Stimulated activated CD8-positive, alpha-beta memory T cell treated with anti-CD3 and anti-CD28 coated beads, Interleukin-7, amount 100 ng/mL, for 1 hour (primary cell): ENCODE measurements at regions not wholly inside any gene's neighbourhood (a gene's known extent, or its start where the extent isn't known, plus 50 kb on each side); places are given as distances from the start of the nearest gene placed in this dataset.

Experiments
- DNase-seq, 2 donors: peaks; one replicate each; pipeline ENCODE4 v3.0.0-alpha.2; 2020; ENCODE audit warnings: low read depth in 2 of 2

DNA sequence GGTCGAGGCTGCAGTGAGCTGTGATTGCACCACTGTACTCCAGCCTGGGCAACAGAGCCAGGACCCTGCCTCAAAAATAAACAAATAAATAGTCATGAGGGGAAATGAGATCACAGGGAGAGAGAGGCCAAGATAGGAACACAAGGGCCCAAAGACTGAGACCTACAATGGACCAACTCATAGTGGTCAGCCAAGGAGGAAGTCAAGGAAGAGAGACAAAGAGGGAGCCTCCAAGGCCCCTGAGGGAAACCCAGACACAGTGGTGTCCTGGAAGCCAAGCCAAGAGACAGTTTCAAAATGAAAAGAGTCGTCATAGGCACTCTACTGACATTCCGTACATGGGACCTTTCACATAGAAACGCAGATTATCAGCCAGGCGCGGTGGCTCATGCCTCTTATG, 153.3 kb downstream of the BCOR start:
- DNase-seq, result no peak

DNA sequence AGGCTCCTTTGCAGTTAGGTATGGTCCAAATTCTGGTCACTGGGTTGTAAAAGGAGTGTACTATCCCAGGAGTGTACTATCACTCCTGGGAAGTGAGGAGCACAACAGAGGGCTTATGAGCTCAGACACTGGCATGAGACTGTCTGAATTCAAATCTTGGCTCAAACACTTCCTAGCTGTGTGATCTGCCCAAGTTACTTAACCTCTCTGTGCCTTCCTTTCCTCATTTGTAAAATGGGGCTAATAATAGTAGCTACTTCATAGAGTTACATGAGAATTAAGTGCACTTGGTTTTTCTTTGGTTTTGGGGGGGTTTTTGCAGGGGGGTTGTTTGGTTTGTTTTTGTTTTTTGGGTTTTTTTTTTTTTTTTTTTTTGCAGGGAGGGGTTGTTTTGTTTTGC, 152.0 kb downstream of the BCOR start:
- DNase-seq, result no peak

DNA sequence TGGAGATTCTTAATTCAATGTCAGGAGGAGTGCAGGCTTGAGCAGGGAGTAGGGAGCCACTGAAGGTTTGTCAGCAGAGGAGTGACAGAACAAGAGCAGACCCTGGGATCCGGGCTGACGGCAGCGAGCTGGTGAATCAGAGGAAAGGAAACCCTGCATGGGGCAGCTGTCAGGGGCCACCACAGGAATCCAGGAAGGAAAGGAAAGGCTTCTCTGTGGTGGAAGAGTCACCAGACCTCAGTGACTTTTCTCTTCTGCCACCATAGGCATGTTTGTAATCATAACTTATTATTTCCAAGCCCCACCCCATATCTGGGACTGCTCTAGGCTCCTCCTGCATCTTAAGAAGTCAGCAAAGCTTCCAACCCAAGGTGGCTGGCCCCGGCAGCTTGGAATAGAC, 150.9 kb downstream of the BCOR start:
- no peak for DNase-seq

DNA sequence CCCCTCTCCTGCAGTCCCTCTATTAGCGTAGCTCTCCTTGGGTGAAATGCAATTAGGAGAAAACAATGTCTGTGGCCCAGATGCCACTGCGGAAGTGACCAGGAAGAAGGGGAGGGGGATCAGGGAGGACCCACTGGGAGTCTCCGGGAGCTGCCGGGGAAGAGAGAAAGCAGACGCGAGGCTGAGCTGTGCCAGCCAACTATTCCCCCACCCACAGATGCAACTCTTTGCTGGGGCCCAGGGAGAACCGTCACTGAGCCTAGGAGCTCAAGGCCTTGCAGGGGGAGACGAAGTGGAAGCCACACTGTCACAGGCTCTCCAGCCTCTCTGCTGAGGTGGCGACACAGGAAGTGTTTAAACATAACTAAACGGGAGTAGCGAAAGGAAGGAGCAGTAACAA, 149.2 kb downstream of the BCOR start:
- DNase-seq, result no peak

DNA sequence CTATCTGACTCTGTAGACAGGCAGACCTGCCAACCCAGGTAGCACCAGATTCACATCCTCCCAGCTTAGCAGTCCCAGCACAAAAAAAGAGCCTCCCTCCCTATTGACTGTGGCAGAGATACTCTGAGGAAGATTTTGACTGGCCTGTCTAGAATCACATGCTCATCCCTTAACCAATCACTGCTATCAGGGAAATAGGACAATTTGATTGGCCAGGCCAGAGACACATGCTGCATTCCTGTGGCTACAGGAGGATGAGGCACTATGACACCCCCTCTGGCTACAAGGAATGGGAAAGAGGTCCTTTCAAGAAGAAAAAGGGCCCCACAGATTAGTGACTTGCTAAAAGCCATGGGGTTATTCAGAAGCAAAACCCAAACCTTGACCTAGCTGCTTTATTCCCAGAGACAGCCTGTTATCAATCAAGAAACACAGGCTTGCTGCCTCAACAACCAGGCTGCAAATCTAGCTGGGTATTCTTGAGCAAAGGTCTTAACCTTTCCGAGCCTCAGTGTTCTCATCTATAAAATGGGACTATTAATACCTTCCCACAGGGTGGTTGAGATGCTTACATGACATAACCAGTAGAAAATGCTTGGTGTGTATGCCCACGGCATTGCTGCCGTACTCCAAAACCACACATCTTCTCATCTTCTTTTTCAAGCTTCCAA, 147.6 kb downstream of the BCOR start:
- DNase-seq, result no peak

DNA sequence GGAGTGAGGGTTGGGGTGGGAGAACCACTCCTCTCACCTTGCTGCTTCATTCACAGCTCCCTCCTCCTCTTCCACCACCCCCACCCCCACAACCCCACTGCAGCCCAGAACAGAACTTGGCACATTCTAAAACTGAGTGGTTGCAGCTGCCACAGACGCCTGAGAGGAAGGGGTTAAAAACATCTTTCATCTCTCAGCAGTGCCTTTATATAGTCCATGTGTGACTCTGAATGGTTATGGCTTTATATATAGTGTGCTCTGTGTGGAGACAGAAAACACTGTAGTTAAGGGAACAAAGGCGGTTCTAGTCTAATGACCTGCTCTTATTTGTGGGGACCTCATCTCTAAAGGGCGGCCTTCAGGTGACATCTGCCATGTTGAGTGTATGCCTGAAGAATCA, 144.8 kb downstream of the BCOR start:
- DNase-seq, result no peak

DNA sequence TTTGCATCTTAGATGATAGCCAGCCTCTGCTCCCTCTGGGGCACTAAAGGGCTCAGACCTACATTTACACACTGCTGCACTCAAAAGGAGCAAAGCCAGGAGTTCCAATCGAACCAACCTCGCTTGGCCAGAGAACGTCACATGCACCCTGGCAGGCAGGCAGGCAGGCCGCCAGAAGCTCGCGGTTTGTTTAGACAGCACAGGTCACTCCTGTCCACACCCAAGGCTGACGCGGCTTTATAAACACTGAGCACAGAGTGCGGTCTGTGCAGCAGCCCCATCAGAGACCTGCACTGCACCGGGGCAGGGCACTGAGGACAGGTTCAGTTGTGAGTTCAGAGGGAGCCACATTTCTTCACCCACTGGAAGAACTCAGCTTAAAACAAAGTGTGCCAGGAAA, 143.9 kb downstream of the BCOR start:
- no peak for DNase-seq

DNA sequence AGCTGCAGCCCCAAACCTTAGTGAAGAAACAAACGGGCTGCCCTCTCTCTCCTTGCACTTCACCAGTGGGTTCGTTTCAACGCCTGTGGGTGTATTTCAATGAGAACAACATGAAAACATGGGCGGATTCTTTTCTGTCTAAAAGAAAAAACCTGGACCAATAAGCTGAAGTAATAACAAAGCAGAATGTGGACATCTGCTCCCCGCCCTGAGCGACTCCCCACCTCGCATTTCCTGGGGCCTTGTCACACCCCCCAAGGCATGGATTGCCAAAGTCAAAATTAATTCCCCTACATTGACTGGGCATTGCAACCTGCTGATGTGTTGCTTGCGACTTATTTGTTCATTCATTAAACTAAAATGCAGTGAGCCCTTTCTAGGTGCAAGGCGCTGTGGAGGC, 142.9 kb downstream of the BCOR start:
- no peak for DNase-seq

DNA sequence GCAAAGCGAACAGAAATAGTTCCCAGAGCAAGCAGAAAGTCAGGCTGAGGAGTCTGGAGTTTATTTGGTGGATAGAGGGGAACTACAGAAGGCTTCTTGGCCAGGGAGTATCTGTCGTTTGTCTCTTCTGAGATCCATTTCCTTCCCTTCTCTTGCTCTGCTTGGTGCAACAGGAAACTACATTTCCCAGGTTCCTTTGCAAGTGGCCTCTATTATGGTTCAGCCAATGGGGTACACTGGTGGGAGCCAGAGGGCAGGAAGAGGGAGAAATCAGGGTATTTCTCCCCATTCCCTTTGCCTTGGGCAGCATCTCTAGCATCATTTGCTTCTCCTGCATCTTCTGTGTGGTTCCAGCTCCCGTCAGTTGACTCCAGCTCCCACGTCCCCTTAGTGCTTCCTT, 142.1 kb downstream of the BCOR start:
- DNase-seq, result no peak

DNA sequence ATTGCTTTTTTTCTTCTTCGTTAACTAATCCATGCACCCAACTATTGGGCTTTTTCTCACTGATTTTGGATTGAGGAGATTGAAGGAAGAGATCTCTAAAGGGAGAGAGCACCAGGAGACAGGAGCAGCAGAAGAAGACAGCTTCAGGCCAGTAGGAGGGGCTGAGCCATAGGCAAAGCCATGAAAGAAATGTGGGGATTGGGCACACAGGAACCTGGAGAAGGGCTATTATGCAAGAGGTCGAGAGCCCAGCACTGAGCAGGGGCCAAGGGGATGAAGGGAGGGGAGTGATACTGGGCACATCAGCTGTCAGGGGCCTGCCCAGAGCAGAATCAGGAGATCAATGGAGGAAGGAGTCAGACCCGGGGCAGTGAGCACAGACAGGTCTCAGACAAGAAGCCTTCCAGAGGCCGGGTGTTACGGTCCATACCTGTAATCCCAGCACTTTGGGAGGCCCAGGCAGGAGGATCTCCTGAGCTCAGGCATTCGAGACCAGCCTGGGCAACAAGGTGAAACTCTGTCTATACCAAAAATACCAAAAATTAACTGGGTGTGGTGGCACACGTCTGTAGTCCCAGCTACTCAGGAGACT, 140.9 kb downstream of the BCOR start:
- no peak for DNase-seq

DNA sequence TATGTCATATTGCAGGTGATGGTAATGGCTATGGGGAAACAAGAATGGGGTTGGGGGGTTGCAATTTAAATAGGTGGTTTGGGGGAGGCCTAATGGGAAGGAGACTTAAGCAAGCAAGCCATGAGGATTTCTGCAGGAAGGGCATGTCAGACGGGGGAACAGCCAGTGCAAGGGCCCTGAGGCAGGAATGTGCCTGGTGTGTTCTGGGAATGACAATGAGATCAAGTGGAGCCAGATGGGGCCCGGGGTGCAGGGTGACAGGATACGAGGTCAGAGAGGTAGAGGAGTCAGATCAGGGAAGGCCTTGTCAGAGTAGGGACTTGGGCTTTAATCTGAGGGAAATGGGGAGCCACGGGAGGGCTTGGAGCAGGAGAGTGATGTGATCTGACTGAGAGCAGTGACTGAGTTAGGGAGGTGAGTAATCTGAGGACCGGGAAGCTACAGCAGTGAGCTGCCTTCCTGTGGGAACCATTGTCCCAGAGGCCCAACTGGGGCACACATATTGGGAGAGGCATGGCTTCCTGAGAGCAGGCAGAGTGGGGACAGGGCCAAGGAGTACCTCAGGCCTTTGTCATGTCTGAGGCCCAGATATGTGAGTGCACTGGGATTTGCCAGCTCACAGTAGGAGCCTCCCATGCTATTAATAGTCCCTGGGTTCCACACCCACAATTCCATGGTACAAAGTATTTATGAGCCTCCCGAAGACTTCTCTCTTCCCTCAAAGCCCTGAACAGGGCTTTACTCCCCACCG, 139.8 kb downstream of the BCOR start:
- DNase-seq, result no peak

DNA sequence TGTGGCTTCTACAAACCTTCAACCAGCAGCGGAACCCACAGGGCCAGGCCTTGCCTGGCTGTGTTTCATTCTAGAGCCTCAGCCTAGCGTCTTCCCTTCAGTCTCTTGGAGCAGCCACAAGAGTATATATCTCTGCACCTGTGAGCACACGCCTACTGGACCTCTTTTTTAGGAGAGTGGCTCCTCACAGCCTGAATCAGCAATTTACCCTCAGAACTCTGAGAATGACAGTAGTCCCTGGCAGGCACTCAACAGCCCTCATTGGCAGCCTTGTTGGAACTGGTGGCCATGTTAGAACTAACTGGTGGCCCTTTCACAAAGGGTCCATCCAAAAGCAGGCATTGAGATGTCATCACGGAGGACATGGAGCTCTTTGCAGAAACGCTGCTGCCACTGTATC, 138.9 kb downstream of the BCOR start:
- DNase-seq, result no peak

DNA sequence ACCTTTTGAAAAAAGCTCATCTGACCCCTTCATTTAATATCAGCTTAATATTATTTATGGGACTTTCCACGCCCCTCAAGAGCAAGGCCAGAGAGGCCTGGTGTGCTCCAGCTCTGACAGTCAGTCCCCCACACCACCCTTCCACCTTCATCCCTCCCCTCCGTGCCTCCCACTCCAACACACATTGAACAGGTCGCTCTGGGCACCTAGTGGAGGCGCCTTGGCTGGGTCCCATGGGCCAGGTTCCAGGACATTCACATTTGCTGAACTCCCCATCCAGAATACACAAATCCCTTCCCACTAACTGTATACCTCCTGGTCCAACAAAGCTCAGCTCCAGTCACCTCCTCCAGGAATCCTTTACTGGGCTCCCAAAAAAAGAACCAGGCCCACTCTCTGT, 137.5 kb downstream of the BCOR start:
- no peak for DNase-seq

DNA sequence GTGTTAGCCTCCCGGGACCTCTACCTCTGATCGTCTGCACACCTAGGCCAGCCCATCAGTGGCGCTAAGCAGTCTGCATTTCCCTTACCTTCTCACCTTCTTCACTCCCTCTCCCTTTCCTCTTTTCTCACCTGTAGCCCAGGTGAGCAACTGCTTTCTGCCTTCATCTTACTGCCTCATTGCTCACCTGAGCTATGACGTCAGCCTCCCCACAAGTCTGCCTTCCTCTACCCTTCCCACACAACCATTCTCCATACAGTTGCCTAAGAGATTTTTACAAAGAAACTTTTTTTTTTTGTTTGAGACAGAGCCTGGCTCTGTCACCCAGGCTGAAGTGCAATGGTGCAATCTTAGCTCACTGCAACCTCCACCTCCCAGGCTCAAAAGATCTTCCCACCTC, 136.3 kb downstream of the BCOR start:
- no peak for DNase-seq

DNA sequence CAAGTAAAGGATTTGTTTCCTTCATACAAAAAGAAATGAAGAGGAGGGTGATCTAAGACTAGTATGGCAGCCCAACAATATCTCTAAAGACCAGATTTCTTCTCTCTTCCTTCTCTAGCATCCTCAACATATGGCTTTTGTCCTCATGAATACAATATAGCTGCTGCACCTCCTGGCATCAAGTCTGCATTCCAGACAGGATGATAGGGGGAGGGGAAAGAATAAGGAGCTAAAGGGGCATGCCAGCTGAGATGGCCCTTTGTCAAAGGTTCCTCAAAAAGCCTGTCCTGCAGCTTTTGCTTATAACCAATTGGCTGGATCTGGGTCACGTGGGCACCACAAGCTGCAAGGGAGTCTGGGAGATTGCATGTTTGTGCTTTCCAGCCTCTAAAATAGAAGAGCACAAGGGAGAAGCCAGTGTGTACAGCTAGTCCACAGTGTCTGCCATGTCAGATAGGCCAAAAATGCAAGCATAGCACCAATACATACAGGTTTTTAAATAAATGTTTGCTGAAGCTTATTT, 132.6 kb downstream of the BCOR start:
- DNase-seq, result no peak

DNA sequence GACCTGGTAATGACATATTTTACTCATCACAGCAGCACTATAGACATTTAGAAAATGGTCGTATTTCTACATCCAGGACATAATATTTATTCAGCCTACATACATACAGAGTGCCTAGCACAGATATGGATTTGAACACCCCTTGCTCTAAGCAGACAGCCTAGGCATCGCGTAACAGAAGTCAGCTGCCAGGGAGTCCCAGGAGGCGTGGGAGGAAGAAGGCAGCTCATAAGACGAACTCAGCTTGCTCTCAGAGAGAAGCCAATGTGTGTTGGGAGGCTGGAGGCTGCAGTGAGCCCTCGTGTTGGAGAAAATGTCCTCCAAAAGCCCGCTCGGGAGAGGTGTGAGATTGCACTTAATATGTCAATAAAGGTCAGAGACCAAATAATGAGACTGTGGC, 131.6 kb downstream of the BCOR start:
- no peak for DNase-seq

DNA sequence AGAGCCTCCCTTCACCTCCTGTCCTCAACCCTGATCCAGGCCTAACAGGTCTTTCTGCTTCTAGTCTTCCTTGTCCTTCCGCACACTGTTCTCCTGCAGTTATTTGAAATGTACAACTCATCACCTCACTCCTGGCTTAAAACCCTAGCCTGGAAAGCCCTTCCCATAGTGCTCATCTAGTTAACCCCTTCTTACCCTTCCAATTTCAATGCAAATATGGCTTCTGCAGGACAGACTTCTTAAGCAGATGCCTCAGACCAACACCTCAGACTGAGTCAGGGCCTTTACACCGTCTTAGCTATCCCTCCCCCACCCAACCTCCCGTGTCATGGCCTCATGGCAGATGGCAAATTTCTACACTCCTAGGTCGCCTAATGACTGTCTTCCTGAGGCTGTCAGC, 130.4 kb downstream of the BCOR start:
- DNase-seq, result no peak

DNA sequence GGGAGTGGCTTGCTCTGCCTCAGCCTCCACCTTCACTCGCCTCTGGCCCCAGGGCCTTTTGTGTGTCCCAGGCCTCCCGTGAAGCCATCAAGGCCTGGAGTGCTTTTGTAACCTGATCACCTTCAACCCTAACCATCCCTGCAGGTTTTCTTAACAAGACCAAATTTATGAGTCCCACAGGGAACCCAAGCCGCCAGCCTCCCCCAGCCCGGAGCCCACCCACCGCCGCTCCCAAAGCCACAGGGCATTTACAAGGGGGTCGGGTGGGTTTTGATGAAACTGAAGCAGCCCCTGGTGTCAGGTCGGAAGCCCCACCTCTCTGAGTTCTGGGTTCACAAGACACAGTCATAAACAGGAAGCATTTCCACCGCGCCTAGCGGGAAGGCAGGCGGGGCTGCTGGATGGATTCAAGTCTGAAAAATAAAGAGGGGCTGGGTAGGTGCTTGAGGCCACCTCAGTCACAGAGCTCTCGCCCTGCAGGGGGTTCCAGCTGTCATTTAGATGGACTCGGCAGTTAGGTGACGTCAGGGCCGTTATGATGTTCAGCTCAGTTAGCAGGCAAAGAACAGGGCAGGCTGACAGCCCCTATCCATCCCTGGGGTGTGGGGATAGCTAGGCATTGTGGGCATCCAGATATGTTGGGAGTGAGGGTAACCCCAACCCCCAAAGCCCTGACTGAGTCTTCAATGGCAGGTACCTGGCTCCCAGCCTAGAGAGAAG, 128.5 kb downstream of the BCOR start:
- no peak for DNase-seq

DNA sequence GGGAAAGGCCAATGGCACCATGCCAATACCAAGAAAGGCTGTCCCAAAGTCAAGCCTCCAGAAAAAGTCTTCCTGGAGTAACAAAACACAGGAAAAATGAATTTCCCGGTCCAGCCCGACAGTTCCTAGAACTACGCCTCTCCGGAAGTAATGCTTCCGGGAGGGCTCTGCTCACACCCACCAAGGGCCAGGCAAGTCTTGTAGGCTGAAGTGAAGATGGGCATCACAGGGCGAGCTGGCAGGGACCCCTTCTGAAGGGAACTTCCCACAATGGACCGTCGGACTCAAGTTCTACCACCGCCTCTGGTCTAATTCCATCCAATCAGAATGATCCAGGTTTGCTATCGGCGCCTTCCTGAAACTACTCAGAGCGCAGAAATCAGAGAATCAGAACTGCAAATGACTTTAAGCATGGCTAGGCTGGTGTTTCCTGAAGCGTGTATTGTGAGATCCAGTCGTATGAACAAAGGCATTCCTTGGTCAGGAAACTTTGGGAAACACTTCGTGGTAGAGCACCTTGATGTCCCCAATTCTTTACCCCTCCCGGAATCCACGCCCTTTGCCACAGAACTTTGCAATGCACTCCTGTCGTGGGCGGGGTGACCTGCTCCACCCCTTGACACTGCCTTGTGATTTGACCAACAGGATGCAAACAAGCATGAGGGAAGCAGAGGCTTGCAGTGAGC, 127.8 kb downstream of the BCOR start:
- no peak for DNase-seq

DNA sequence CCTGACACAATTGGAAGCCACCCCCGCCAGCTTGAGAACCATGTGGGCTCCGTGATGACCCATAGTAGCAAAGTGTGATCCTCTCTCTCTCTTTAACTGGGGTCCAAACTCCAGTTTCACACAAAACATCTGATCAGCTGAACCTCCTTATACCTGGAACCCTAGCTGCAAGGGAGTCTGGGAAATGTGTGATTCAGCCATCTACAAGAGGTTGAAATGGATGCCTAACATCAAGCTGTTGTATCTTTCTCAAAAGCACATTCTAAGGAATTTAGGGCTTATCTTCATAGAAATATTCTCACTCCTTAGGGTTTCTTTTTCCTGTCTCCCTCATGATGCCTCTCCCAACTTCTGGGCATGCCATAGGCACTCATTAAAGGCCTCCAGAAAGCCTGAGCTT, 126.0 kb downstream of the BCOR start:
- no peak for DNase-seq

DNA sequence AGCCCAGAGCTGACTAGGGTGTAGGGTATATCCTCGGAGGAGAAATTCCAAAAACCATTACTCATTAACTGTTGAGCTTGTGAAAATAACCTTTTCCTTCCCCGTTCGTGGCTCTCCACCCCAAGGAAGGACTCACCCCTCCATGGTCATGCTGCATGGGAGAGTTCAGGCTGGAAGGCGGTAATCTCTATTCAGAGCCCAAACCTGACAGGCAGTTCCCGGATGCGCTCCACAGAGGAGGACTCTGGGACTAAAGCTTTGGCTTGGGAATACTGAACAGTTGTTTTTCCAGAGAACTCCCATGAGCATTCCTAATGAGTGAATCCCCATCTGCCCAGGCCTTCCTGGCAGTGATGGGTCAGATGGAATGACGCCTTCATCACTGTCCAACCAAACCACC, 125.4 kb downstream of the BCOR start:
- no peak for DNase-seq

DNA sequence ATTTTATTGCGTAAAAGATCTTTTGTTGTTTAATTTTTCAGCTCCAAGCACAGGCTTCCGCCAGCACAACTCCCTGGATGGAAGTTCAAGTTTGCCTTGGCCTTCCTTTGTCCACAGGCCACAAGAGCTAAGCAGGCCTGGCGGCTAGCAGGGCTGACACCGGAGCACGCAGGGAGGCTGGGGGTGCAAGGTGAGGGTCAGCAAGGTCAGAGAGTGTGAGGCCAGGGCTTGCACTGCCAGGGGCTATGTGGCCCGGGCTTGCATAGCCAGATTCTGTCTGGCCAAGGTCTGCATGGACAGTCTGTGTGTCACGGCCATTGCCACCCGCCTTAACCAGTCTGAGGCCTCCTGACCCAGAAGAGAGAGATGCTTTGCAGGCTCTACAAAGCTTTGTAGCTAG, 123.9 kb downstream of the BCOR start:
- DNase-seq, result no peak
